Esophagus squamous epithelium (tissue), 5 donors: ENCODE measurements at regions not wholly inside any gene's neighbourhood (a gene's known extent, or its start where the extent isn't known, plus 50 kb on each side); places are given as distances from the start of the nearest gene placed in this dataset.

ENCODE experiments used
- DNase-seq: peaks from one replicate; lab custom pipeline; 2025; lab: John Stamatoyannopoulos, UW
- H3K27ac ChIP-seq, 4 donors: fragments of 200-600 bp; sonication (generic); one replicate each; pipeline ENCODE4 v1.5.1; 2016 to 2019; ENCODE audit warnings: mild to moderate bottlenecking in 1 of 4
- H3K27me3 ChIP-seq, 4 donors: fragments of 200-600 bp; sonication (generic); 1 replicate in 3 of 4; 2 replicates in 1 of 4; pipeline versions ENCODE4 v1.5.1 to v1.6.0; 2017 to 2021; ENCODE audit warnings: antibody characterized with exemption in 1 of 4
- H3K36me3 ChIP-seq, 3 donors: fragments of 200-600 bp; sonication (generic); one replicate each; pipeline ENCODE4 v1.5.1; 2016 to 2019
- H3K4me1 ChIP-seq, 3 donors: fragments of 200-600 bp; sonication (generic); one replicate each; pipeline ENCODE4 v1.5.1; 2017 to 2019
- H3K4me3 ChIP-seq, 4 donors: fragments of 200-600 bp; sonication (generic); 1 replicate in 3 of 4; 2 replicates in 1 of 4; pipeline ENCODE4 v1.5.1; 2016 to 2019; ENCODE audit warnings: mild to moderate bottlenecking in 2 of 4, moderate library complexity in 1 of 4
- H3K9me3 ChIP-seq, 3 donors: fragments of 200-600 bp; sonication (generic); one replicate each; pipeline ENCODE4 v1.5.1; 2016 to 2019
- POLR2A ChIP-seq, 4 donors: fragments of 450-650 bp; IDR thresholded peaks; one replicate each; pipeline ENCODE4 v1.6.1; 2017; ENCODE audit warnings: antibody characterized with exemption in 4 of 4, mild to moderate bottlenecking in 4 of 4, moderate library complexity in 3 of 4
- WGBS, 2 donors: methylation state at CpG; one replicate each; pipeline ENCODE4 v1.1.5; 2018; 5-methylcytosine and 5-hydroxymethylcytosine counted together
- intact Hi-C: fragments of 100-400 bp; cut with DNase I; formaldehyde crosslinking; loops from one replicate; pipeline ENCODE4 v1.15.0; 2022
- TF ChIP-seq, protein P1 (sequence below), 6 experiments: fragments of 450-650 bp in 4 of 6; fragments of 200-600 bp in 2 of 6; sonication (generic) in 2 of 6; IDR thresholded peaks; one replicate each; pipeline ENCODE4 v1.5.1; 2016 to 2019; ENCODE audit warnings: antibody characterized with exemption in 6 of 6, mild to moderate bottlenecking in 4 of 6, moderate library complexity in 4 of 6
- donor health status: DM: yes; HTN: yes; CAD: no.

DNA sequence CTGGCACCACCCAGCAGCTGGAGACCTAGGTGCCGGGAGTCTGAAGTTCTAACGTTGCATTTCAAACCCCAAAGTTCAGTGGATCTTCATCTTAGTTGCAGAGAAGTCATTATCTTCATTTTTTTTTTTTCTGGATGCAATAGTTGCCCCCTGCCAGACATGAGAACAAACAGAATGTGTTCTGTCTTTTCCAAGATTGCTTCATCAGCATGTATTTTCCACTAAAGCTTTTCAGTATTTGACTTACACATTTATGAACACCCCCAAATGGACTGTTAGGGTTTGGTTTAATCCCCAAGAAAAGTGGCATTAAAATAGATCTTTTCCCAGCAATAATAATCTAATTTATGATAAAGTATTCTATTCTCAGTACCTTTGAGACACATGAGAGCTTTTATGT, 135.2 kb upstream of the OSMR start:
- H3K27ac ChIP-seq: no peak overlapping the region
- no peaks in the 10 kb centered on the region for H3K9me3 ChIP-seq
- no peak overlapping the region for H3K4me3 ChIP-seq
- 81 to 93% methylated on average over 2 of the region's 2 CpGs for WGBS, 2 donors
- intact Hi-C loops: no loop called here
- no peaks in the 10 kb centered on the region for H3K27me3 ChIP-seq
- no peaks in the 10 kb centered on the region for H3K36me3 ChIP-seq
- H3K4me1 ChIP-seq: no peaks in the 10 kb centered on the region
- no peak for DNase-seq
- no peak for TF ChIP-seq POLR2A (IDR thresholded peaks at IDR 0.05)
- TF ChIP-seq, protein P1, sequence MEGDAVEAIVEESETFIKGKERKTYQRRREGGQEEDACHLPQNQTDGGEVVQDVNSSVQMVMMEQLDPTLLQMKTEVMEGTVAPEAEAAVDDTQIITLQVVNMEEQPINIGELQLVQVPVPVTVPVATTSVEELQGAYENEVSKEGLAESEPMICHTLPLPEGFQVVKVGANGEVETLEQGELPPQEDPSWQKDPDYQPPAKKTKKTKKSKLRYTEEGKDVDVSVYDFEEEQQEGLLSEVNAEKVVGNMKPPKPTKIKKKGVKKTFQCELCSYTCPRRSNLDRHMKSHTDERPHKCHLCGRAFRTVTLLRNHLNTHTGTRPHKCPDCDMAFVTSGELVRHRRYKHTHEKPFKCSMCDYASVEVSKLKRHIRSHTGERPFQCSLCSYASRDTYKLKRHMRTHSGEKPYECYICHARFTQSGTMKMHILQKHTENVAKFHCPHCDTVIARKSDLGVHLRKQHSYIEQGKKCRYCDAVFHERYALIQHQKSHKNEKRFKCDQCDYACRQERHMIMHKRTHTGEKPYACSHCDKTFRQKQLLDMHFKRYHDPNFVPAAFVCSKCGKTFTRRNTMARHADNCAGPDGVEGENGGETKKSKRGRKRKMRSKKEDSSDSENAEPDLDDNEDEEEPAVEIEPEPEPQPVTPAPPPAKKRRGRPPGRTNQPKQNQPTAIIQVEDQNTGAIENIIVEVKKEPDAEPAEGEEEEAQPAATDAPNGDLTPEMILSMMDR (IDR thresholded peaks at IDR 0.05): no peak

DNA sequence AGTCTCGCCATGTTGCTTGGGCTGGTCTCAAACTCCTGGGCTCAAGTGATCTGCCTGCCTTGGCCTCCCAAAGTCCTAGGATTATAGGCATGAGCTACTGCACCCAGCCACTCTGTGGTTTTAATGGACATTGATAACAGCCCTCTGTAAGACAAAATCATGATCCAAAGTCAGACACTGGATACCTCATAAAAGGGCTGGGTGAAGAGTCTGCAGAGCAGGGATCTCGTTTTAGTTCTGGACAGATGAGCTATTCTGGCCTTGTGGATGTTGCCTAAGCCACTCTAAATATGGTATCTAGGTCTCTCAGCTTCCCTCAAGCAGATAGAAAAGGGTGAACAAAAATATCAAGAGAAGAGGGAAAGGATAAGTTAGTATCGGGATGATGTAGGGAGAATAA, 133.4 kb upstream of the OSMR start:
- no peaks in the 10 kb centered on the region for H3K27me3 ChIP-seq
- WGBS, 2 donors: 73 to 75% methylated on average over 2 of the region's 3 CpGs
- H3K4me1 ChIP-seq: no peaks in the 10 kb centered on the region
- DNase-seq: no peak
- no peak for TF ChIP-seq POLR2A (IDR thresholded peaks at IDR 0.05)
- TF ChIP-seq, protein P1 (IDR thresholded peaks at IDR 0.05): no peak
- H3K36me3 ChIP-seq: no peaks in the 10 kb centered on the region
- no peak overlapping the region for H3K4me3 ChIP-seq
- intact Hi-C loops: no loop called here
- no peaks in the 10 kb centered on the region for H3K9me3 ChIP-seq
- H3K27ac ChIP-seq: no peak overlapping the region

DNA sequence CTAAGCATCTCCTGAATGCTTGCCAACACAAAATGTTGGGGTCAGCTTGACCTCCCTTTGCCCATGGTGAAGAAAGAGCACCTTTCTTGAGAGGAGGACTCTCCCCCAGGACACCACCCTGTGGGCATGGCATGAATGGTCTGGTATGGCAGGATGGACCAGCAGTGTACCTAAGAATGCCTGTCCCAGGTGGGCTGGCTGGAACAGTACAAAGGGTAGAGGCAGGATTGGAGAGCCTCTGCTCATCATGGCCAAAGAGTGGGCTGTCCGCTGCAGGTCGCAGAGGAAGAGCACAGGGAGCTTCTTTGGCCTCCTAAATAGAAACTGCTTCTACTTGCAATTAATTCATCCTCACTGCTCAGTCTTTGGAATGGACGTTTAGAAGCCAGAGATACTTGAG, 131.6 kb upstream of the OSMR start:
- DNase-seq: no peak
- H3K4me3 ChIP-seq: no peak overlapping the region
- no peaks in the 10 kb centered on the region for H3K27me3 ChIP-seq
- no peak overlapping the region for H3K27ac ChIP-seq
- TF ChIP-seq POLR2A (IDR thresholded peaks at IDR 0.05): no peak
- TF ChIP-seq, protein P1 (IDR thresholded peaks at IDR 0.05): no peak
- peaks cover 0 to 9% (median under 1%) of the 10 kb centered on the region in 3 donors for H3K4me1 ChIP-seq
- intact Hi-C loops: no loop called here
- no peaks in the 10 kb centered on the region for H3K36me3 ChIP-seq
- WGBS, 2 donors: 60 to 89% methylated on average over 1 to 2 of the region's 3 CpGs
- no peaks in the 10 kb centered on the region for H3K9me3 ChIP-seq

DNA sequence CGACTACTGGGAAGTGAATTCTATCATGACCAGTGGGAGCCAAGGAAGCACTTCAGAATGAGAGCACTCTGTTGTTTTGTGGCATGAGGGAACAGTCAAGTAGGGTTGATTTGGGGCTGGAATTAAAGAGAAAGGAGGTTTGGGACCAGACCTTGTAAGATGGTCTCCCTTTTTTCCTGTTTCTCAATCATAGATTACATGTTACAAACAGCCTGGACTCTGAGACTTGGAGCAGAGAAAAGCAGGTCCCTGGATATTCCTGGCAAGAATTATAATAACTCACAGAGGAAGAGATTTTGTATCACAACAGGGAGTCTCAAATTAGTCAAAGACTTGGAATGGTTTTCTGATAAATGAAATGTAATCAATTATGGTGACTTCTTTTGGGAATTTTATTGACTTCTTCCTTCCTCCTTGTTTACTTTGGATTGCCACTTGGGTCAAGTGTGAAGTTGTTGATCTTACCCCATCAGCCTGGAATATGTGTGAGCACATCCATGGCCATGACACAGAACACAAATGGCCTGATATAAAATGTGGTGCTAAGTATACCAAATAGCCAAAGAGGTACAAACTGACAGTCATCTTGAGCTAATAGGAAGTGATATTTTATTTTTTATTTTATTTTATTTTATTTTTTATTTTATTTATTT, 131.0 kb upstream of the OSMR start:
- Histone ChIP-seq H3K4me3 (no peak overlapping the region), H3K4me1 (peaks cover 0 to 12% (median 3%) of the 10 kb centered on the region in 3 donors), H3K27me3 (no peaks in the 10 kb centered on the region), H3K36me3 (no peaks in the 10 kb centered on the region), H3K27ac (no peak overlapping the region), H3K9me3 (no peaks in the 10 kb centered on the region)
- no peak for DNase-seq
- TF ChIP-seq, protein P1 (IDR thresholded peaks at IDR 0.05): no peak
- TF ChIP-seq POLR2A (IDR thresholded peaks at IDR 0.05): no peak
- intact Hi-C loops: no loop called here
- WGBS, 2 donors: 13 to 57% methylated on average over 1 of the region's 1 CpG

DNA sequence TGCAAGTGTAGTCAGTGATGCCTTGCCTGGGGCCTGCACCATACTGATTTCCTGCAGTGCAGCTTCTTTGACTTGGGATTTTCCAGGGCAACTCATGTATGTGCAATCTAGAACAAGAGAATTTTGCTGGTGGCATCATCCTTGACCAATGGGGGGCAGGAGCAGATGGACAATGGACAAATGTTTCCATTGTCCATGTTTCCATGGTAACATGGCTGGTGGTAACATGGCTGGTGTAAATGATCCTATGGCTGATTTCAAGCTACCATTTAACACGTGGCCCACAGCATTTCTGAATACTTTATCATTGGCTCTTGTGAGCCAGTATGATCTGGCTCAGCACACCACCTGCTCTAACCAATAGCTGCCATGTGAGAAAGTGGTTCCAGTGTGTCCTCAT, 130.1 kb upstream of the OSMR start:
- Histone ChIP-seq H3K4me3 (no peak overlapping the region), H3K27me3 (no peaks in the 10 kb centered on the region), H3K36me3 (no peaks in the 10 kb centered on the region), H3K9me3 (no peaks in the 10 kb centered on the region), H3K4me1 (peaks cover 0 to 12% (median 3%) of the 10 kb centered on the region in 3 donors), H3K27ac (no peak overlapping the region)
- no peak for DNase-seq
- 89 to 92% methylated on average over 1 of the region's 1 CpG for WGBS, 2 donors
- intact Hi-C loops: no loop called here
- no peak for TF ChIP-seq POLR2A (IDR thresholded peaks at IDR 0.05)
- TF ChIP-seq, protein P1 (IDR thresholded peaks at IDR 0.05): no peak
